NT2/D1 (cell line): ENCODE measurements at regions not wholly inside any gene's neighbourhood (a gene's known extent, or its start where the extent isn't known, plus 50 kb on each side); places are given as distances from the start of the nearest gene placed in this dataset.

Experiments
- SUZ12 ChIP-seq: IDR thresholded peaks from 2 replicates; pipeline ENCODE4 v1.6.1; 2011; ENCODE audit not compliant: insufficient read length, insufficient read depth; ENCODE audit errors: extremely low read depth
- YY1 ChIP-seq: IDR thresholded peaks from 2 replicates; pipeline ENCODE4 v1.6.1; 2011; ENCODE audit not compliant: insufficient read length, insufficient read depth

- no peak for TF ChIP-seq YY1
- no peak for TF ChIP-seq SUZ12
Observed at GRCh38 chr11:100441086-100441485, 246.0 kb upstream of the ARHGAP42 start.
